ENCODE measurements at regions not wholly inside any gene's neighbourhood (a gene's known extent, or its start where the extent isn't known, plus 50 kb on each side); places are given as distances from the start of the nearest gene placed in this dataset.
"Not testable (repeated sequence)": the region's sequence is repeated elsewhere in the genome, so short reads cannot be mapped to it uniquely, and the experiment has no call there.

DNA sequence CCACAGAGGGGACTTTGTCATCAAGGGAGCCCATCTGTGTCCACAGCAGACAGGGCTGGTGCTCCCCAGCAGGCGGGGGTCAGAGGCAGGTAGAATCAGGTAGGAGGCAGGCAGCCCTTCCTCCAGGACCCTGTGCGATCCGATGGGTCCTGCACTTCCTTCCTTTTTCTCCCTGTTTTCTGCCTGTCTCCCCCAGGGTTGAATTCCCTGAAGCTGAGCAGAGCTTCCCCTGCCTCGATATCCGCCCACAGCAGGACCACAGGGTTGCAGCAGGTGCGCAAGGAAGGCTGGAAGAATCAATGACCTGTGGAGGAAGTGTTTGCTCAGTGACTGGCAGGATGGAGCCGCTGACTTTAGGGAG is 69.2 kb downstream of the MRPL36 start:
- DNase-seq, result no peak

DNA sequence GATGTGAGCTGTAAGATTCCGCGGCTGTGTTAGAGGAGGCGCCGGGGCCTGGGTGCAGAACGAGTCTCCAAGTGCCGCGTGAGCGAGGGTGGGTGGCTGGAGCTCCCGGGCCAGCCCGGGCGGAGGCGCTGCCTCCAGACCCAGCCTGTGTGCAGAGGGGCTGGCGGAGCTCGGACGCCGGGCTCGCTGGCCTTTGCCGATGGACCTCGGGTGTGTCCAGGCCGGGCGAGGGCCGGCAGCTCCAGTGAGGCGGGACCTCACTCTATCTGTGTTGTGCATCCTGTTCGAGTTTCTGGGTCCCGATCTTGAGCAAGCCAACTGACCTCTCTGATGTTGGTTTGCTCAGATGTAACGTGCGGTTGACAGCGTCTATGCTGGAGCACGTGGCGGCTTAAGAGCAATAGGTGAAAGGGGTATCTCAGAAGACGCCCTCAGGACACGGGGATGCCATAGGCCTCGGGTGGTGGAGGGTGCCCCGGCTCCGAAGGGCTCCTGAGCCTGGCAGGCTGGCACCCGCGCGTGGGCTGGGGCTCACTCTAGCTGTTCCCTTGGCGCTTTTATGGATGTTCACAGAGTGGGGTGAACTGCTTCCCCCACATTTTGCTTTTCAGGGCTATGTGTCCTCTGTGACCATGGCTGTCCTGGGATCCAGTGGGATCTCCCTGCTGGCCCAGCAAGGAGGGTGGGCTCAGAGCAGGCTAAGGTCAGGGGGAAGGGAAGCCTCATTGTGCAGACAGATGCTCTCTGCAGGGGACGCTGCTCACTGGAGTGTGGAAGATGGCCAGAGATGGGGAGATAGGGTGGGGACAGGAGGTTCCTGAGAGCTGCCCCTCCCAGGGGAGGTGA is 69.8 kb downstream of the MRPL36 start:
- DNase-seq, result no peak

DNA sequence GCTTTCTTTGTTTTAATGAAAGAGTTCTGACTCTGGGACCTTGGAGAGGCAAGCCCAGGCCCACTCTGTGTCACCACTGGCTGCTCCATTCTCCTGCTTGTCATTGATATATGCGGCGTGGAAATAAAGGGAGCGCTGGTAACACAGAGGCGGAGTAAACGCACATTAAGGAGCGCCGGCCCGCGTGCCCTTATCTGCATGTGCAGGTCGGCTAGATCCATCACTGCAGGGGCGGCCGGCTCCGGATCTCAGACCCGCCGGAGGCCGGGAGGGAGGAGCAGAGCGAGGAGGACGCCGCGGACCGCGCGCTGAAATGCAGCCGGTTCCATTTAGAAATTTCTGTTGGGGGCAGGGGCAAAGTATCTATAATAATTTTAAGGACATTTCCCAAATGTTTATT is 70.8 kb downstream of the MRPL36 start:
- DNase-seq, result no peak

GRCh38 chr5:1727571-1727970 is 72.1 kb downstream of the MRPL36 start:
- DNase-seq, result no peak

DNA sequence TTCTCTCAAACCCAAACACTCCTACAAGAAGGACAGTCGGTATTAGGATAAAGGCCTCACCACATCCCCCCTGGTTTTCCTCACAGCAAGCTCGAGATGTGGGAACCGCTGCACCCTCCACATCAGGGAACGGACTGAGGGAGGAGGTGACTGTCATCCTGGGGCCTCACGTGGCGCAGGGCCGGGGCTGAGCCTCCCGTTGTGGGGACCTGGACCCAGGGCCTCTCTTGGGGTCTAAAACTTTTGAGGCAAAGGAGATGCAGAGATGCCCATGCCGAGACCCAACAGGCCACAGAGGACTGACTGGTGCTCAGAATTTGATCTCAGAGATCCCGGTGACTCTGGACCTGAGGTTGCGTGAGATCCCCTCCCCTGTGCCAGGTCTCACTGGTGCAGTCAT is 72.7 kb downstream of the MRPL36 start:
- no peak for DNase-seq

- DNase-seq, result no peak
Observed at GRCh38 chr5:1726469-1726865, 73.2 kb downstream of the MRPL36 start.

- DNase-seq, result no peak
Observed at GRCh38 chr5:1725641-1726468, 73.8 kb downstream of the MRPL36 start.

GRCh38 chr5:1724822-1725602 is 74.6 kb downstream of the MRPL36 start:
- DNase-seq, result no peak

- DNase-seq, result no peak
Observed at GRCh38 chr5:1723957-1724821, 75.4 kb downstream of the MRPL36 start.

GRCh38 chr5:1723476-1723875 is 76.2 kb downstream of the MRPL36 start:
- DNase-seq, result no peak

- DNase-seq, result no peak
Observed at GRCh38 chr5:1722877-1723276, 76.8 kb downstream of the MRPL36 start.

DNA sequence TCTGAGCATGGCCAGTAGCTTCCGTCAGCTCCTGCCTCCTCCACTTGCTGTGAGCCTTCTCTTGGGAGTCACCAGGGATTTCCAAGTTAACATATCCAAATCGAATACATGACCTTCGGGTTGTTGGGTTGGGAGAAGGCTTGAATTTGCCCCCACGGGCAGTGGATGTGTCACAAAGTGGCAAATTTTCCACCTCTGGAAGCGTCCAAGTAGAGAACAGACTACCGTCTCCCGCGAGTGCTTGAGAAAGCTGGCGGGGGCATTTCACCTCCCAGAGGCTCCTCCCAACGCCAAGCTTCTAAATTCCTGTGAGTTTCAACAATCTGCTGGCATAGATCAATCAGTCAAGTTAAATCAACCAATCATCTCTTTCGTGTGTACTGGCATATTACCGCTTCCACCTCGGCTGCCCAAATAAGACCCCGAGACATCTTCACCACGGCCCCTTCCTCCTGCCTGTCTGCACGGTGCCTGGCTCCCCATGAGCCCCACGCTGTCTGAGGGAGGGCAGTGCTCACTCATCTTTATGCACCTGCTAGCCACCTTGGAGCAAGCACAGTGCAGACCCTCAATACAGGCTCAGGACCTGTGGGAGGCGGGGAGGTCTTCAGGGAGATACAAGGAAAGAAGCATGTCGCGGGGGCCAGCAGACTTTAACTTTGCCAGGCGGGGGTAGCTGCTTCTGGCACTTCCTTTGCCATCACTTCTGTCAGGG is 79.1 kb downstream of the MRPL36 start:
- DNase-seq, result no peak

- no peak for DNase-seq
Observed at GRCh38 chr5:1719860-1720259, 79.8 kb downstream of the MRPL36 start.

DNA sequence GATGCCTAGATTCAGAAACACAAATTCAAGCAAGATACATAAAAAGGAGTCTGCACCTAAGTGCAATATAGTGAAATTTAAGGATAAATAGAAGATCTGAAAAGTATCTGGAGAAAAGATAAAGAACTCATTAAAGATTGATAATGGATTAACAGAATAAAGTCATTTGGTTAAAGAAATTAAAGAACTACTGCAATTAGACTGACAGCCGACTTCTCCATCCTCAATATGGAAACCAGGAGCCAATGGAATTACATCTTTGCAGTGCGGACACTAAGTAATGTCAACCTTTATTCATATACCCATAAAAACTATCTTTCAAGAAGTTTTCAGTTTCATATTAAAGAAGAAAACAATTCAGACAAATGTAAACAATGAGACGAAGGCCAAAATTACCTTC is 81.0 kb downstream of the MRPL36 start:
- no peak for DNase-seq

DNA sequence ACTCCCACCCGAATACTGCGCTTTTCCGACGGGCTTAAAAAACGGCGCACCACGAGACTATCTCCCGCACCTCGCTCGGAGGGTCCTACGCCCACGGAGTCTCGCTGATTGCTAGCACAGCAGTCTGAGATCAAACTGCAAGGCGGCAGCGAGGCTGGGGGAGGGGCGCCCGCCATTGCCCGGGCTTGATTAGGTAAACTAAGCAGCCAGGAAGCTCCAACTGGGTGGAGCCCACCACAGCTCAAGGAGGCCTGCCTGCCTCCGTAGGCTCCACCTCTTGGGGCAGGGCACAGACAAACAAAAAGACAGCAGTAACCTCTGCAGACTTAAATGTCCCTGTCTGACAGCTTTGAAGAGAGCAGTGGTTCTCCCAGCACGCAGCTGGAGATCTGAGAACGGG is 89.5 kb downstream of the MRPL36 start:
- not testable (repeated sequence) for DNase-seq

DNA sequence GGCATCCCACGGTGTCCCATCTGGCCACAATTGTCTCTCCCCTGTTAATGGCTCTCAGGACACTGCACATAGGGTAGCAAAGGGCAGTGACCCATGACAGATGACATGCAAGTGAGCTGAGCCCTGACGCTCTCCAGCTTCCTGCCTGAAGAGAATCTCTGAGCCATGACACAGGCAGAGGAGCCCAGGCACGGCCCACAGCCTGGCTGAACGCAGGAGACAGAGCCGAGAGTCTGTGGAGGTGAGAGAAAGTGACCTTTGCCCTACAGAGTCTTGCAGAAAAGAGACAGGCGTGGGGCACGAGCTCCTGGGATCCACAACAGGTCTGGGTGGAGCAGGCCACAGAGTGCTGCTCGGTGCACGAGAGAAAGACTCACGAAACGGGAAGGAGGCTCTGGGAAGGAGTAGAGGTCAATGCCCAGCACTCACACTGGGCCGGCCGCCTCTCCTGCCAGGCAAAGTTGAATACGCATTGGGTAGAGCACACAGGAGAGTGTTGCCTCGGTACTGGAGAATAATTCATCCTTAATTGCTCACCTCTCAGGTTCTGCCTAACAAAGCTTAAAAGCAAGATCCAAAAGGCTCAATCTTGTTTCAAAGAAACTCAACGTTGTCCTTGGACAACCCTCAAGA is 90.3 kb downstream of the MRPL36 start:
- DNase-seq, result no peak

DNA sequence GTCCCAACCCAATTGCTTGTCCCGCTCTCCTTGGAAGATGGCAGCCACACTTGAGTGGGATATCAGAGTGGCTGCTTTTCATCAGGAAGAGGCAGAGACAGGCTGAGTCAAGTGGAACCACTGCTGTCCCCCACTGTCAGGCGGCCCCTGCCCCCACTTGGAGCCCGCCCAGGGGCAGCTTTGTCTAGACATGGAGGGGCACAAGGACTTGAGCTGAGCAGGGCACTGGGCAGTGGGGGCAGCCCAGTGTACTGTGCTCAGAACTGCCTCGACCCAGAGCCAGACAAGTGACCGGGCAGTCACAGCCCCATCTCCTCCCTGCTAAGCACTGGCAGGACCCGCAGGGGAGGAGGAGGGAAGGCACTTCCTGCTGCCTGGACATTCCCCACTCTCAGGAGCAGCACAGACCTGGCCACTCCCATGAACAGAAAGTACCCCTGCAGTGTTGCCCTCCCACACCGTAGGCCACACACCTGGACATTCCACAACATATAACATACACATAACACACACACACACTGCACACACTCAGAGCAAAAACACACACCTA is 91.0 kb downstream of the MRPL36 start:
- DNase-seq, result no peak

- no peak for DNase-seq
Observed at GRCh38 chr5:1707467-1707866, 92.2 kb downstream of the MRPL36 start.

- no peak for DNase-seq
Observed at GRCh38 chr5:1706428-1706827, 93.2 kb downstream of the MRPL36 start.

GRCh38 chr5:1706021-1706420 is 93.6 kb downstream of the MRPL36 start:
- no peak for DNase-seq

DNA sequence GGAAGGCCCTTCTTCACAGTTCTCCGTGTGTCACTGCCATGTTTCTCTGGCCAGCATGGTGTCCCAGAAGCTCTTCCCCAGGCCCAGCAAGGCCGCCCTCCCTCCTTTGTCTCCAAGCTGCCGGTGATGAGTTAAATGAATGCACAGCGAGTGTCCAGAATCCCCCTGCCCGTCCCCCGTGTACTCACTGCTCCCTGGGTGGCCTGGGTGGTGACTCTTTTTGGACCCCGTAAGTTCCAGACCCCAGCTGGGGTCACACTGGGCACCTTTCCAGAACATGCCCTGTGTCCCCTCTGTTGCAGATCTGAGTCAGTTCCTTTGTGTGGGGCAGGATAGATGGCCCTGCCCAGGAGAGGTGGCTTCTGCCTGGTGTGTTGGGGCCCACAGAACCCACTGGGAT is 95.0 kb downstream of the MRPL36 start:
- no peak for DNase-seq
